ENCODE measurements at regions not wholly inside any gene's neighbourhood (a gene's known extent, or its start where the extent isn't known, plus 50 kb on each side); places are given as distances from the start of the nearest gene placed in this dataset.

DNA sequence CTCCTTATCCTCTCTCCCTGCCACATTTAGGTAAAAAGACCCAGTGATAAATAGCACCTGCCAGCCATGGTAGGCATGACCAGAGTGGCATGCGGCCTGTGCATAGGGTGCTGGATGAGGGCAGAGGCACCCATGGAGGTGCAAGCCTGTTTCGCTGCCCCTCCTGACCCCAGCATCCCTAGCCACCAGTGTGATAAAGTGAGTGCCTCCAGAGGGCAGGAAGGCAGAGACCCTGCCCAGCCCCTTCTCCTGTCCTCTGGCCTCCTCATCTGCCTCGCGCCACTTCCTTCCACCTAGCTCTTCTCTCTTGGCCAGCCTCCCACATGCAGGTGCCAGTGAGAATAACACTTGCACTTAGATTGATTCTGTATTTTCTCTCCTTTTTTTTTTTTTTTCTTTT is 108.3 kb upstream of the FUT8 start (continued):
- TF ChIP-seq, protein P1, sequence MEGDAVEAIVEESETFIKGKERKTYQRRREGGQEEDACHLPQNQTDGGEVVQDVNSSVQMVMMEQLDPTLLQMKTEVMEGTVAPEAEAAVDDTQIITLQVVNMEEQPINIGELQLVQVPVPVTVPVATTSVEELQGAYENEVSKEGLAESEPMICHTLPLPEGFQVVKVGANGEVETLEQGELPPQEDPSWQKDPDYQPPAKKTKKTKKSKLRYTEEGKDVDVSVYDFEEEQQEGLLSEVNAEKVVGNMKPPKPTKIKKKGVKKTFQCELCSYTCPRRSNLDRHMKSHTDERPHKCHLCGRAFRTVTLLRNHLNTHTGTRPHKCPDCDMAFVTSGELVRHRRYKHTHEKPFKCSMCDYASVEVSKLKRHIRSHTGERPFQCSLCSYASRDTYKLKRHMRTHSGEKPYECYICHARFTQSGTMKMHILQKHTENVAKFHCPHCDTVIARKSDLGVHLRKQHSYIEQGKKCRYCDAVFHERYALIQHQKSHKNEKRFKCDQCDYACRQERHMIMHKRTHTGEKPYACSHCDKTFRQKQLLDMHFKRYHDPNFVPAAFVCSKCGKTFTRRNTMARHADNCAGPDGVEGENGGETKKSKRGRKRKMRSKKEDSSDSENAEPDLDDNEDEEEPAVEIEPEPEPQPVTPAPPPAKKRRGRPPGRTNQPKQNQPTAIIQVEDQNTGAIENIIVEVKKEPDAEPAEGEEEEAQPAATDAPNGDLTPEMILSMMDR (conservative IDR thresholded peaks at IDR 0.05; ENCODE audit: low read depth in 2 of 2), result no peak
- TF ChIP-seq CREB1 (CRISPR knock-in tag; IDR thresholded peaks at IDR 0.05; ENCODE audit: low read depth), result no peak

DNA sequence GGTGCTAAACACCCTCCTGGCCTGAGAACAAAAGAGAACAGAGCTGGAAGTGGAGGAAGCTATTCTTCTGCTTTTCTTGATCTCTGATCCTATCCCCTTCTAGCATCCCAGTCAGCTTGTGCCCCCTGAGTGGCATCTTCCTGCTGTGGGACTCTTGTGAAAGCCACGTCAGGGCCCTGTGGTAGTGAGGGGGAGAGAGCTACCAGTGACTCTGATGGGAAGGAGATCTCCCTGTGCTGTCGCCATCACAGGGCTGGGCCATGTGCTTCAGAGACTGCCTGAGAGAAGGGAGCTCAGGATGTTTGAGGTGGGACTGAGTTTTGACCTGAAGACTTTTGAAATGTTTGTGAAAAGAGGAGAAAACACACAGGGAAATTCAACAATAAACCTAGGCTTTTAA is 107.6 kb upstream of the FUT8 start:
- Mint-ChIP-seq H3K27me3 (ENCODE audit: insufficient read depth, low read depth, poor library complexity) (peaks cover 1% of the 10 kb centered on the region), H3K4me3 (no peak overlapping the region), H3K36me3 (ENCODE audit: low read depth) (no peaks in the 10 kb centered on the region), H3K27ac (no peak overlapping the region), H3K4me1 (peaks cover 19% of the 10 kb centered on the region), H3K9me3 (no peaks in the 10 kb centered on the region)
- no peak overlapping the region for H3K4me3 ChIP-seq
- no peaks in the 10 kb centered on the region for H3K79me2 ChIP-seq (replicated peaks; ENCODE audit: insufficient read depth)
- no peak overlapping the region for H3K4me2 ChIP-seq
- H3F3A ChIP-seq (replicated peaks; ENCODE audit: low read depth), result no peaks in the 10 kb centered on the region
- H4K20me1 ChIP-seq (replicated peaks; ENCODE audit: insufficient read depth), result no peaks in the 10 kb centered on the region
- no peak for ATAC-seq
- H3K36me3 ChIP-seq (ENCODE audit: insufficient read depth), result no peaks in the 10 kb centered on the region
- H2AFZ ChIP-seq, result peak overlapping the region; percentile 63; the same call in 1 of the 2 replicates
- H3K27ac ChIP-seq (ENCODE audit: low read depth), result no peak overlapping the region
- H3K9me2 ChIP-seq (ENCODE audit: insufficient read depth), result no peaks in the 10 kb centered on the region
- H3K27me3 ChIP-seq (ENCODE audit: insufficient read depth), result no peaks in the 10 kb centered on the region
- TF ChIP-seq, protein P2, sequence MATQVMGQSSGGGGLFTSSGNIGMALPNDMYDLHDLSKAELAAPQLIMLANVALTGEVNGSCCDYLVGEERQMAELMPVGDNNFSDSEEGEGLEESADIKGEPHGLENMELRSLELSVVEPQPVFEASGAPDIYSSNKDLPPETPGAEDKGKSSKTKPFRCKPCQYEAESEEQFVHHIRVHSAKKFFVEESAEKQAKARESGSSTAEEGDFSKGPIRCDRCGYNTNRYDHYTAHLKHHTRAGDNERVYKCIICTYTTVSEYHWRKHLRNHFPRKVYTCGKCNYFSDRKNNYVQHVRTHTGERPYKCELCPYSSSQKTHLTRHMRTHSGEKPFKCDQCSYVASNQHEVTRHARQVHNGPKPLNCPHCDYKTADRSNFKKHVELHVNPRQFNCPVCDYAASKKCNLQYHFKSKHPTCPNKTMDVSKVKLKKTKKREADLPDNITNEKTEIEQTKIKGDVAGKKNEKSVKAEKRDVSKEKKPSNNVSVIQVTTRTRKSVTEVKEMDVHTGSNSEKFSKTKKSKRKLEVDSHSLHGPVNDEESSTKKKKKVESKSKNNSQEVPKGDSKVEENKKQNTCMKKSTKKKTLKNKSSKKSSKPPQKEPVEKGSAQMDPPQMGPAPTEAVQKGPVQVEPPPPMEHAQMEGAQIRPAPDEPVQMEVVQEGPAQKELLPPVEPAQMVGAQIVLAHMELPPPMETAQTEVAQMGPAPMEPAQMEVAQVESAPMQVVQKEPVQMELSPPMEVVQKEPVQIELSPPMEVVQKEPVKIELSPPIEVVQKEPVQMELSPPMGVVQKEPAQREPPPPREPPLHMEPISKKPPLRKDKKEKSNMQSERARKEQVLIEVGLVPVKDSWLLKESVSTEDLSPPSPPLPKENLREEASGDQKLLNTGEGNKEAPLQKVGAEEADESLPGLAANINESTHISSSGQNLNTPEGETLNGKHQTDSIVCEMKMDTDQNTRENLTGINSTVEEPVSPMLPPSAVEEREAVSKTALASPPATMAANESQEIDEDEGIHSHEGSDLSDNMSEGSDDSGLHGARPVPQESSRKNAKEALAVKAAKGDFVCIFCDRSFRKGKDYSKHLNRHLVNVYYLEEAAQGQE (IDR thresholded peaks at IDR 0.05; ENCODE audit: unreplicated experiment), result no peak
- TF ChIP-seq EZH2 (IDR thresholded peaks at IDR 0.05; ENCODE audit: low read depth, unreplicated experiment), result no peak
- no peak for TF ChIP-seq POLR2AphosphoS5 (IDR thresholded peaks at IDR 0.05; ENCODE audit: low read depth)
- TF ChIP-seq NANOG (IDR thresholded peaks at IDR 0.05; ENCODE audit: borderline replicate concordance), result no peak
- TF ChIP-seq JUNB (IDR thresholded peaks at IDR 0.05; ENCODE audit: unreplicated experiment), result no peak
- H3K4me1 ChIP-seq (ENCODE audit: insufficient read depth), result peaks cover 12% of the 10 kb centered on the region; the same call in 1 of the 2 replicates
- DNase-seq (ENCODE audit: low spot score), result no peak

- no peak overlapping the region for H3K4me2 ChIP-seq
- no peak overlapping the region for H3K4me3 ChIP-seq
- H3K36me3 ChIP-seq (ENCODE audit: insufficient read depth), result no peaks in the 10 kb centered on the region
- H2AFZ ChIP-seq, result no peak overlapping the region
- Mint-ChIP-seq H3K27ac (no peak overlapping the region), H3K9me3 (no peaks in the 10 kb centered on the region; the same call in 2 of the 3 replicates), H3K4me1 (peaks cover 6% of the 10 kb centered on the region), H3K27me3 (ENCODE audit: insufficient read depth, low read depth, poor library complexity) (peaks cover 2% of the 10 kb centered on the region), H3K36me3 (ENCODE audit: low read depth) (no peaks in the 10 kb centered on the region), H3K4me3 (no peak overlapping the region)
- H4K20me1 ChIP-seq (replicated peaks; ENCODE audit: insufficient read depth), result no peaks in the 10 kb centered on the region
- ATAC-seq, result no peak
- peaks cover 5% of the 10 kb centered on the region; the same call in 1 of the 2 replicates for H3K9me2 ChIP-seq (ENCODE audit: insufficient read depth)
- H3K4me1 ChIP-seq (ENCODE audit: insufficient read depth), result 0 out of 2 replicates have a peak, but pooled peaks cover 6% of the 10 kb centered on the region
- no peaks in the 10 kb centered on the region for H3K27me3 ChIP-seq (ENCODE audit: insufficient read depth)
- no peak overlapping the region for H3K27ac ChIP-seq (ENCODE audit: low read depth)
- DNase-seq (ENCODE audit: low spot score), result no peak
- no peaks in the 10 kb centered on the region for H3K79me2 ChIP-seq (replicated peaks; ENCODE audit: insufficient read depth)
- no peaks in the 10 kb centered on the region for H3F3A ChIP-seq (replicated peaks; ENCODE audit: low read depth)
- TF ChIP-seq ZNF462 (CRISPR knock-in tag; IDR thresholded peaks at IDR 0.05) (no peak), ZNF114 (CRISPR knock-in tag; IDR thresholded peaks at IDR 0.05) (no peak)
Observed at GRCh38 chr14:65308536-65308935, 104.0 kb upstream of the FUT8 start.

Measured in GM23338 (cell line).